DND-41 (cell line): ENCODE measurements at regions not wholly inside any gene's neighbourhood (a gene's known extent, or its start where the extent isn't known, plus 50 kb on each side); places are given as distances from the start of the nearest gene placed in this dataset.

ENCODE experiments used
- CTCF ChIP-seq: IDR thresholded peaks from 2 replicates; pipeline ENCODE4 v1.5.1; 2012; ENCODE audit warnings: borderline replicate concordance, low read length, moderate library complexity, mild to moderate bottlenecking; ENCODE audit not compliant: poor library complexity, severe bottlenecking; ENCODE audit errors: extremely low read depth
- EZH2 ChIP-seq: IDR thresholded peaks from 3 replicates; pipeline ENCODE4 v1.6.1; 2012; ENCODE audit warnings: borderline replicate concordance, low read depth, mild to moderate bottlenecking, moderate library complexity, low read length, inconsistent platforms; ENCODE audit not compliant: severe bottlenecking

GRCh38 chr22:48644997-48645396 lies 1182.7 kb downstream of the BRD1 start:
- TF ChIP-seq CTCF = no peak
- TF ChIP-seq EZH2 = no peak
